ENCODE measurements at regions not wholly inside any gene's neighbourhood (a gene's known extent, or its start where the extent isn't known, plus 50 kb on each side); places are given as distances from the start of the nearest gene placed in this dataset.

DNA sequence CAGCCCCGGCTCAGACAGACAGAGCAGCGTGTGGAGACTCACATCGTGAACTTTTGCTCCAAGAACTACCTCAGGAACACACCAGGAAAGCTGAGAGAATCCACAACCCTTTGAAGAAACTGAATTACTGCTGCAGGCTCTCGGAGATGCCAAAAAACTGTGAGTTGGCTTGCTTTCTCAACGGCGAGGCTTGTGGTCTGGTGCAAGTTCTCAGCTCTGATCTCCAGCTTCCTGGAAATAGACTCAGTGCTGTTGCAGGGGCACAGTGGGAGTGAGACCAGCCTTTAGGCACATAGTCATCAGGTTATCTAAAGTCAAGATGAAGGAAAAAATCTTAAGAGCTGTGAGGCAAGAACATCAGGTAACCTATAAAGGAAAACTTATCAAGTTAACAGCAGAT, 273.7 kb upstream of the LRATD1 start:
- no peak for DNase-seq (ENCODE audit: low spot score)
- no peak for TF ChIP-seq CTCF (IDR thresholded peaks at IDR 0.05; ENCODE audit: borderline replicate concordance, control extremely low read depth, extremely low read depth, insufficient read depth, missing control alignments)
- in situ Hi-C loops (cut with MboI; ENCODE audit: low sequenced_read_pairs, unreplicated experiment) = no loop called here

- no peak for TF ChIP-seq CTCF (IDR thresholded peaks at IDR 0.05; ENCODE audit: borderline replicate concordance, control extremely low read depth, extremely low read depth, insufficient read depth, missing control alignments)
- in situ Hi-C loops (cut with MboI; ENCODE audit: low sequenced_read_pairs, unreplicated experiment) = no loop called here
- DNase-seq (ENCODE audit: low spot score) = no peak
Measured at GRCh38 chr2:14363137-14363536, 269.4 kb upstream of the LRATD1 start.

DNA sequence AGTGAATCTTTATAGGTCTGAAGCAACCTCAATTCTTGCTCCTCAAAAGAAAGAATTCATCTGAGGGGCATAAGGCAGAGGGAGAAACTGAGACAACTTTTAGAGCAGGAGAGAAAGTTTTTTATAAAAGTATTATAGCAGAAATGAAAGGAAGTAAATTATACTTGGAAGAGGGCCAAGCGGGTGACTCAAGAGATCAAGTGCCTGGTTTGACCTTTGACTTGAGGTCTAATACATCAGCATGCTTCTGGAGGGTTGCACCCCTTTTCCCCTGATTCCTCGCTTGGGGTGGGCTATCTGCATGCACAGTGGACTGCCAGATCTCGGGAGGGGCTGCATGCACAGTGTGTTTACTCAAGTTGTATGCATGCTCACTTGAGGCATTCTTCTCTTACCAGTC, 268.5 kb upstream of the LRATD1 start:
- DNase-seq (ENCODE audit: low spot score) = no peak
- no peak for TF ChIP-seq CTCF (IDR thresholded peaks at IDR 0.05; ENCODE audit: borderline replicate concordance, control extremely low read depth, extremely low read depth, insufficient read depth, missing control alignments)
- in situ Hi-C loops (cut with MboI; ENCODE audit: low sequenced_read_pairs, unreplicated experiment) = no loop called here

DNA sequence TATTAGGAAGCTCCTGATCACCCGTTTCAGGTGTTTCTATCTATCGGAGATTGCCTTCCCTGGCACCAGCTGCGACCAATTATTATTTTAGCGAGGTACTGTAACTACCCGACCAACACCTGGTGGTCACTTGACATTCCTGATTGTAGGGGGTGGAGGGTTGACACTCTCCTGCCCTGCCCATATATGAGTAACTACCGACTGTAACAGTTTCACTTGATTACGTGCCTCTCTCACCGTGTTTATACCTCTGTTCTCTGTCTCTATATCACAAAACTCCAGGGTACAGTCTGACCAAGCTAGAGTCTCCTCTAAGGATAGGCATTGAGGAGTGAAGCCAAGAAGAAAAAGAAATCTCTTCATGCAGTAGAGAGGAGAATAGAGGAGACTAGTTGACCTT, 268.0 kb upstream of the LRATD1 start:
- TF ChIP-seq CTCF (IDR thresholded peaks at IDR 0.05; ENCODE audit: borderline replicate concordance, control extremely low read depth, extremely low read depth, insufficient read depth, missing control alignments) = no peak
- in situ Hi-C loops (cut with MboI; ENCODE audit: low sequenced_read_pairs, unreplicated experiment) = no loop called here
- no peak for DNase-seq (ENCODE audit: low spot score)

DNA sequence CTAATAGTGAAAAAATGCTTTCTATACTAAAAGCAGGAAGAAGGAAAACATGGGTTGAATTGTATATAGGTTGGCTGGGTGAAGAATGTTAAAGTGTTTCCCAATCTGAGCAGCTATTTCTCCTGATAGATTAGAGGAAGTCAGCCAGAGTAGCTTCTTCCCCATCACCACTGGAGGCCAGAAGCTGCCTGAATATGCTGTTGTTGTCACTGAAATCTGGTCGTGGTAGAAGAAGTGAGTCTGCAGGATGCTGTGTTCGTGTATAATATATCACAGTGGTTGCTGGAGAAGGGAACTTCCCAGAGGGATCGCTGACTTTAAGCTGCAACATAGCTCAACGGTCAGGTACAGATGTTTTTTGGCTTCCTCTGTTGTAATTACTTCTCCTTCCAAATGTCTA, 247.5 kb upstream of the LRATD1 start:
- no peak for DNase-seq (ENCODE audit: low spot score)
- TF ChIP-seq CTCF (IDR thresholded peaks at IDR 0.05; ENCODE audit: borderline replicate concordance, control extremely low read depth, extremely low read depth, insufficient read depth, missing control alignments) = no peak
- in situ Hi-C loops (cut with MboI; ENCODE audit: low sequenced_read_pairs, unreplicated experiment) = no loop called here

DNA sequence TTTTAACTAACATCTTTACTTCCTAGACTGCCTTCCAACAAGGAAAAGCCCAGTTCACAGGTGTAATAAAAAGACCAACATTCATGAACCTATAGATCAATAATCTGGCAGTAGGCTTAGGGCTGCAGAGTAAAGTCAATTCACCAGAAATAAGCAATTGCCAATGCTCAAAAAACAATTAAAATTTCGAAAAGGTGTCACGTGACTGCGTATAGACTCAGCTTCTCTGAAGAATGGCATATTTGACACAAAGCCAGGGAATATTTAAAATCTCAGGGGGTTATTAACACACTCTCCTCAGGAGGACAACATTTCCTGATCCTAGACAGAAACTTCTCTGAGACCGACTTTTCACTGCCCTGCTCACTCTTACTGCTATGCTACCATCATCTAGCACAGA, 245.2 kb upstream of the LRATD1 start:
- in situ Hi-C loops (cut with MboI; ENCODE audit: low sequenced_read_pairs, unreplicated experiment) = no loop called here
- no peak for DNase-seq (ENCODE audit: low spot score)
- TF ChIP-seq CTCF (IDR thresholded peaks at IDR 0.05; ENCODE audit: borderline replicate concordance, control extremely low read depth, extremely low read depth, insufficient read depth, missing control alignments) = no peak

DNA sequence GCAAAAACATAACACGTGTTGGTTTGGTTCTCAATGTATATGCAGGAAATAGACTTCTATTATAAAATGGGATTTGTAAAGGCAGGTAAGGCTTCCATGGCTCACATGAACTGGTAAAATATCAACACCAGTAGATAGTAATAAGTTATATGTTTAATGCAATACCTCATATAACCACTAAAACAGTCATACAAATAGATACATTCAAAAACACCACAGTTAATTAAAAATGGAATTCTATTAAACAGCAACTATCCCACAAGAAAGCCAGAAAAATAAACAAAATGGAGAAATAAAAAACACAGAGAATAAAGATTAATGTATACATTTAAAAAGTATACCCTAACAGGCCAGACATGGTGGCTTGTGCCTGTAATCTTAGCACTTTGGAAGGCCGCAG, 243.8 kb upstream of the LRATD1 start:
- TF ChIP-seq CTCF (IDR thresholded peaks at IDR 0.05; ENCODE audit: borderline replicate concordance, control extremely low read depth, extremely low read depth, insufficient read depth, missing control alignments) = no peak
- in situ Hi-C loops (cut with MboI; ENCODE audit: low sequenced_read_pairs, unreplicated experiment) = no loop called here
- DNase-seq (ENCODE audit: low spot score) = no peak
